Parathyroid adenoma (tissue), 2 donors: ENCODE measurements at regions not wholly inside any gene's neighbourhood (a gene's known extent, or its start where the extent isn't known, plus 50 kb on each side); places are given as distances from the start of the nearest gene placed in this dataset.

Experiments used
- H2AFZ ChIP-seq: fragments of 300-600 bp; sonication (generic); one replicate; pipeline ENCODE4 v1.7.0; 2017; ENCODE audit warnings: antibody characterized with exemption, mild to moderate bottlenecking
- H3K27ac ChIP-seq: fragments of 300-600 bp; sonication (generic); one replicate; pipeline ENCODE4 v1.7.0; 2017
- H3K27me3 ChIP-seq: fragments of 300-600 bp; sonication (generic); one replicate; pipeline ENCODE4 v1.7.0; 2017; ENCODE audit warnings: low read length; ENCODE audit not compliant: control insufficient read depth, insufficient read depth
- H3K36me3 ChIP-seq: fragments of 300-600 bp; sonication (generic); one replicate; pipeline ENCODE4 v1.7.0; 2017; ENCODE audit warnings: low read length; ENCODE audit not compliant: control insufficient read depth, insufficient read depth
- H3K4me1 ChIP-seq: fragments of 300-600 bp; sonication (generic); one replicate; pipeline ENCODE4 v1.7.0; 2017; ENCODE audit warnings: control low read depth
- H3K4me2 ChIP-seq: fragments of 300-600 bp; sonication (generic); one replicate; pipeline ENCODE4 v1.7.0; 2017; ENCODE audit warnings: low read length
- H3K4me3 ChIP-seq: fragments of 300-600 bp; sonication (generic); one replicate; pipeline ENCODE4 v1.7.0; 2017; ENCODE audit warnings: low read depth, low read length
- H3K79me2 ChIP-seq: fragments of 300-600 bp; sonication (generic); one replicate; pipeline ENCODE4 v1.7.0; 2017; ENCODE audit warnings: control low read depth
- H3K9ac ChIP-seq: fragments of 300-600 bp; sonication (generic); one replicate; pipeline ENCODE4 v1.7.0; 2017; ENCODE audit warnings: mild to moderate bottlenecking
- H3K9me3 ChIP-seq: fragments of 300-600 bp; sonication (generic); one replicate; pipeline ENCODE4 v1.7.0; 2017; ENCODE audit warnings: low read length; ENCODE audit not compliant: control insufficient read depth
- CTCF ChIP-seq: fragments of 300-600 bp; sonication (generic); IDR thresholded peaks from one replicate; pipeline ENCODE4 v1.7.0; 2017; ENCODE audit warnings: antibody characterized with exemption, mild to moderate bottlenecking
- donor health status: primary hyperparathyroidism.

GRCh38 chr4:19540859-19541540 lies 710.7 kb upstream of the SLIT2 start:
- H3K27ac ChIP-seq = no peak overlapping the region
- H3K9me3 ChIP-seq = no peaks in the 10 kb centered on the region
- no peak overlapping the region for H3K4me2 ChIP-seq
- no peaks in the 10 kb centered on the region for H3K27me3 ChIP-seq
- TF ChIP-seq CTCF = no peak
- no peaks in the 10 kb centered on the region for H3K79me2 ChIP-seq
- no peak overlapping the region for H3K4me3 ChIP-seq
- H2AFZ ChIP-seq = no peak overlapping the region
- H3K4me1 ChIP-seq = no peaks in the 10 kb centered on the region
- no peaks in the 10 kb centered on the region for H3K36me3 ChIP-seq
- H3K9ac ChIP-seq = no peak overlapping the region

- Histone ChIP-seq H3K9me3 (no peaks in the 10 kb centered on the region), H3K27ac (no peak overlapping the region), H3K4me2 (no peak overlapping the region), H3K4me3 (no peak overlapping the region), H3K79me2 (no peaks in the 10 kb centered on the region), H3K36me3 (no peaks in the 10 kb centered on the region), H2AFZ (no peak overlapping the region), H3K9ac (no peak overlapping the region), H3K4me1 (no peaks in the 10 kb centered on the region), H3K27me3 (no peaks in the 10 kb centered on the region)
- TF ChIP-seq CTCF = no peak
Observed at GRCh38 chr4:19539201-19539600, 712.5 kb upstream of the SLIT2 start.

GRCh38 chr4:19534159-19534558 lies 717.5 kb upstream of the SLIT2 start:
- TF ChIP-seq CTCF = no peak
- no peaks in the 10 kb centered on the region for H3K4me1 ChIP-seq

GRCh38 chr4:19531906-19532848 lies 719.5 kb upstream of the SLIT2 start:
- H3K9ac ChIP-seq = no peak overlapping the region
- no peaks in the 10 kb centered on the region for H3K27me3 ChIP-seq
- no peaks in the 10 kb centered on the region for H3K36me3 ChIP-seq
- no peak overlapping the region for H2AFZ ChIP-seq
- H3K4me1 ChIP-seq = no peaks in the 10 kb centered on the region
- no peak overlapping the region for H3K4me3 ChIP-seq
- TF ChIP-seq CTCF = no peak
- no peaks in the 10 kb centered on the region for H3K9me3 ChIP-seq
- H3K79me2 ChIP-seq = no peaks in the 10 kb centered on the region
- no peak overlapping the region for H3K4me2 ChIP-seq
- H3K27ac ChIP-seq = no peak overlapping the region

More at GRCh38 chr4:19534159-19534558, 717.5 kb upstream of the SLIT2 start:
- H3K27ac ChIP-seq = no peak overlapping the region
- no peaks in the 10 kb centered on the region for H3K79me2 ChIP-seq
- H3K4me2 ChIP-seq = no peak overlapping the region
- H2AFZ ChIP-seq = no peak overlapping the region
- H3K27me3 ChIP-seq = no peaks in the 10 kb centered on the region
- no peaks in the 10 kb centered on the region for H3K9me3 ChIP-seq
- H3K9ac ChIP-seq = no peak overlapping the region
- no peak overlapping the region for H3K4me3 ChIP-seq
- no peaks in the 10 kb centered on the region for H3K36me3 ChIP-seq
